ENCODE measurements at regions not wholly inside any gene's neighbourhood (a gene's known extent, or its start where the extent isn't known, plus 50 kb on each side); places are given as distances from the start of the nearest gene placed in this dataset.

GRCh38 chr13:111468037-111468959, 147.9 kb downstream of the TEX29 start:
- TF ChIP-seq, protein P1, sequence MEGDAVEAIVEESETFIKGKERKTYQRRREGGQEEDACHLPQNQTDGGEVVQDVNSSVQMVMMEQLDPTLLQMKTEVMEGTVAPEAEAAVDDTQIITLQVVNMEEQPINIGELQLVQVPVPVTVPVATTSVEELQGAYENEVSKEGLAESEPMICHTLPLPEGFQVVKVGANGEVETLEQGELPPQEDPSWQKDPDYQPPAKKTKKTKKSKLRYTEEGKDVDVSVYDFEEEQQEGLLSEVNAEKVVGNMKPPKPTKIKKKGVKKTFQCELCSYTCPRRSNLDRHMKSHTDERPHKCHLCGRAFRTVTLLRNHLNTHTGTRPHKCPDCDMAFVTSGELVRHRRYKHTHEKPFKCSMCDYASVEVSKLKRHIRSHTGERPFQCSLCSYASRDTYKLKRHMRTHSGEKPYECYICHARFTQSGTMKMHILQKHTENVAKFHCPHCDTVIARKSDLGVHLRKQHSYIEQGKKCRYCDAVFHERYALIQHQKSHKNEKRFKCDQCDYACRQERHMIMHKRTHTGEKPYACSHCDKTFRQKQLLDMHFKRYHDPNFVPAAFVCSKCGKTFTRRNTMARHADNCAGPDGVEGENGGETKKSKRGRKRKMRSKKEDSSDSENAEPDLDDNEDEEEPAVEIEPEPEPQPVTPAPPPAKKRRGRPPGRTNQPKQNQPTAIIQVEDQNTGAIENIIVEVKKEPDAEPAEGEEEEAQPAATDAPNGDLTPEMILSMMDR (conservative IDR thresholded peaks at IDR 0.05; ENCODE audit: low read depth in 2 of 2): no peak
- TF ChIP-seq EZH2phosphoT487 (IDR thresholded peaks at IDR 0.05; ENCODE audit: unreplicated experiment) (no peak), CREB1 (CRISPR knock-in tag; IDR thresholded peaks at IDR 0.05; ENCODE audit: low read depth) (no peak), POLR2AphosphoS5 (IDR thresholded peaks at IDR 0.05; ENCODE audit: low read depth) (no peak), REST (IDR thresholded peaks at IDR 0.05; ENCODE audit: unreplicated experiment) (no peak), ZNF114 (CRISPR knock-in tag; IDR thresholded peaks at IDR 0.05) (no peak), STAT1 (IDR thresholded peaks at IDR 0.05; ENCODE audit: unreplicated experiment) (no peak), EZH2 (IDR thresholded peaks at IDR 0.05; ENCODE audit: low read depth, unreplicated experiment) (no peak), JUNB (IDR thresholded peaks at IDR 0.05; ENCODE audit: unreplicated experiment) (no peak), ZNF331 (CRISPR knock-in tag; IDR thresholded peaks at IDR 0.05; ENCODE audit: low read depth) (no peak), ZNF462 (CRISPR knock-in tag; IDR thresholded peaks at IDR 0.05) (no peak)
- TF ChIP-seq, protein P2, sequence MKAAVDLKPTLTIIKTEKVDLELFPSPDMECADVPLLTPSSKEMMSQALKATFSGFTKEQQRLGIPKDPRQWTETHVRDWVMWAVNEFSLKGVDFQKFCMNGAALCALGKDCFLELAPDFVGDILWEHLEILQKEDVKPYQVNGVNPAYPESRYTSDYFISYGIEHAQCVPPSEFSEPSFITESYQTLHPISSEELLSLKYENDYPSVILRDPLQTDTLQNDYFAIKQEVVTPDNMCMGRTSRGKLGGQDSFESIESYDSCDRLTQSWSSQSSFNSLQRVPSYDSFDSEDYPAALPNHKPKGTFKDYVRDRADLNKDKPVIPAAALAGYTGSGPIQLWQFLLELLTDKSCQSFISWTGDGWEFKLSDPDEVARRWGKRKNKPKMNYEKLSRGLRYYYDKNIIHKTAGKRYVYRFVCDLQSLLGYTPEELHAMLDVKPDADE (IDR thresholded peaks at IDR 0.05): no peak

Data from GM23338 (cell line).